Activated naive CD8-positive, alpha-beta T cell treated with anti-CD3 and anti-CD28 coated beads for 36 hours (primary cell): ENCODE measurements at regions not wholly inside any gene's neighbourhood (a gene's known extent, or its start where the extent isn't known, plus 50 kb on each side); places are given as distances from the start of the nearest gene placed in this dataset.

ENCODE experiments used
- DNase-seq: peaks from one replicate; pipeline ENCODE4 v3.0.0; 2021
- H3K27ac Mint-ChIP-seq: one replicate; pipeline ENCODE4 v1.8.0; 2022; ENCODE audit warnings: mild to moderate bottlenecking, moderate library complexity, mixed read lengths
- H3K27me3 Mint-ChIP-seq: one replicate; pipeline ENCODE4 v1.8.0; 2022; ENCODE audit warnings: mild to moderate bottlenecking, mixed read lengths
- H3K36me3 Mint-ChIP-seq: one replicate; pipeline ENCODE4 v1.8.0; 2021; ENCODE audit warnings: mild to moderate bottlenecking, mixed read lengths
- H3K4me1 Mint-ChIP-seq: one replicate; pipeline ENCODE4 v1.8.0; 2021; ENCODE audit warnings: mixed read lengths
- H3K4me3 Mint-ChIP-seq: one replicate; pipeline ENCODE4 v1.8.0; 2022; ENCODE audit warnings: mild to moderate bottlenecking, moderate library complexity, mixed read lengths
- H3K9me3 Mint-ChIP-seq: one replicate; pipeline ENCODE4 v1.8.0; 2022; ENCODE audit warnings: mixed read lengths

DNA sequence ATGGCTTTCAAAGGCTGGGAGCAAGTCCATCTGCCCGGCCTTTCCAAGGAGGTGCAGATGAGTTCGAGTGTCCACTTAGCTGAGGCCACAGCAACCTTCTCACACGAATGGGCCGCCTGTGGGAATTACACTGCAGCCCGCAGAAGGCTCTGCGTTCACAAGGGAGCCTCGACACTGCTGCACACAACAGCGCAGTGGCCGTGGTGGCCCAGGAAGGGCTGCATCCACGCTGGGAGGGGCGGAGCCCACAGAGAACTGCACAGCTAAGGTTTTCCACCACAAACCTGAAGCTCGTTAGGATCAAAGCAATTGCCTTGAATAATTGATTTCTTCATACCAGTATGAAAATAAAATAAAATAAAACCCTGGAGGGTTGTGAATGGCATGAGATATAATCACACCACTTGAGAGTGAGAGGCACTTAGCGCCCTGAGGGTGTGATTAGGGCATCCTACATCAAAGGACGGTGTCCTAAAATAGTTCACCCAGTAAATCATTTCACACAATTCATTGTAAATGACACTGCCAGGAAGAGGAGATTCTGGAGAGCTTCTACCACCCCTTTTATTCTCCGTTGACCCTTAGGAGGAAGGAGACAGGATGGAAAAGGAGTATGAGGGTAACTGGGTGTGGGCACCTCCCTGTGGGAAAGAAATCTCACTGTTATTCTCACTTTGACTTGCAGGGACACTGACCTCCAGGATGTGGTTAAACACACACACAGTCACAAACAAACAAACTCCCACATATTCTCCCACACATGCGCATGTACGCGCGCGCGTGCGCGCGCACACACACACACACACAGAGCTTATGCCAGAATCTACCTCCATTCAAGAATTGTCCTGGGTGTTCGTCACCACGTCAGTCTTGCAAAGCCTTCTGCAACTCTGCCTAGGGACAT lies 256.6 kb upstream of the ID2 start:
- DNase-seq, result no peak
- no peak overlapping the region for H3K4me3 Mint-ChIP-seq
- no peaks in the 10 kb centered on the region for H3K36me3 Mint-ChIP-seq
- peaks cover 14% of the 10 kb centered on the region for H3K27me3 Mint-ChIP-seq
- no peaks in the 10 kb centered on the region for H3K9me3 Mint-ChIP-seq
- no peaks in the 10 kb centered on the region for H3K4me1 Mint-ChIP-seq
- H3K27ac Mint-ChIP-seq, result no peak overlapping the region

DNA sequence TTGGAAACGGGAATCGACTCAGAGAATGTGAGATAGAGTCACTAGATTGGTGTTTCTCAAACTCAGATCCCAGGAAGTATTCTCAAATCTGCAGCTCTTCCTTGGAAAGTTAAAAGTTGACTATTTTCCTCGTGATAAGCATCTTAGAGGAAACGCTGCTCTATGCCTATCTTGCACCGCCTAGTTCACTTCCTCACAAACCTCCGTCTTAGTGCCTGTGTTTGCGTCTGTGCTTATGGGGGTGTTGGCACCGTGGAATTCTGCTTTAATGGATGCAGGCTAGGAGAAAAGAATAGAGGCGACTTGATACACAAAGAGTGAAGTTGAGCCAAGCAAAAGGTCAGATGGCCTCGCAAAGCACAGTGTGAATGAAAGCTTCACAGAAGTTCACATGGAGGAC lies 255.3 kb upstream of the ID2 start:
- Mint-ChIP-seq H3K27me3 (peaks cover 14% of the 10 kb centered on the region), H3K9me3 (no peaks in the 10 kb centered on the region), H3K27ac (no peak overlapping the region), H3K4me1 (no peaks in the 10 kb centered on the region), H3K36me3 (no peaks in the 10 kb centered on the region), H3K4me3 (no peak overlapping the region)
- DNase-seq, result no peak

GRCh38 chr2:8427211-8427610 lies 254.6 kb upstream of the ID2 start:
- Mint-ChIP-seq H3K4me1 (no peaks in the 10 kb centered on the region), H3K27ac (no peak overlapping the region), H3K27me3 (peaks cover 8% of the 10 kb centered on the region), H3K36me3 (no peaks in the 10 kb centered on the region), H3K4me3 (no peak overlapping the region), H3K9me3 (no peaks in the 10 kb centered on the region)
- DNase-seq, result no peak

DNA sequence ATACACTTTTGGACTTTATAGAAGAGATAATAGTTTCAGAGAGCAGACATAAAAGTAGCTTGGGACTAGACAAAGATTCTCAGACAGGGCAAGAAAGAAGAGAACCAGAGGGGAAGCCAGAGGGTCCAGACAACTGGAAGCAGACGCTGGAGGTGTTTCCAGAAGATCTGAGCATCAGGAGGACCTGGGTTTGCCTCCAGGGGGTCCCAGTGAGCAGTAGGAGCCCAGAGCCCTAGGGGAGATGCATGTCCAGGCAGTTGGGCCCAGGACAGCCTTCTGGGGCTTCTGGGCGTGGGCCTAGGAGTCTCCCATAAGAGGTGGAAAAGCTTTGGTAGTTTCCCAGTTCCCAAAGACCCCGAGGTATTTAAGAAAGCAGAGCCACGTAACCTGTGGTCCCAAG lies 251.2 kb upstream of the ID2 start:
- H3K4me3 Mint-ChIP-seq, result no peak overlapping the region
- no peak overlapping the region for H3K27ac Mint-ChIP-seq
- H3K36me3 Mint-ChIP-seq, result no peaks in the 10 kb centered on the region
- H3K27me3 Mint-ChIP-seq, result no peaks in the 10 kb centered on the region
- DNase-seq, result no peak
- peaks cover 6% of the 10 kb centered on the region for H3K4me1 Mint-ChIP-seq
- H3K9me3 Mint-ChIP-seq, result no peaks in the 10 kb centered on the region

DNA sequence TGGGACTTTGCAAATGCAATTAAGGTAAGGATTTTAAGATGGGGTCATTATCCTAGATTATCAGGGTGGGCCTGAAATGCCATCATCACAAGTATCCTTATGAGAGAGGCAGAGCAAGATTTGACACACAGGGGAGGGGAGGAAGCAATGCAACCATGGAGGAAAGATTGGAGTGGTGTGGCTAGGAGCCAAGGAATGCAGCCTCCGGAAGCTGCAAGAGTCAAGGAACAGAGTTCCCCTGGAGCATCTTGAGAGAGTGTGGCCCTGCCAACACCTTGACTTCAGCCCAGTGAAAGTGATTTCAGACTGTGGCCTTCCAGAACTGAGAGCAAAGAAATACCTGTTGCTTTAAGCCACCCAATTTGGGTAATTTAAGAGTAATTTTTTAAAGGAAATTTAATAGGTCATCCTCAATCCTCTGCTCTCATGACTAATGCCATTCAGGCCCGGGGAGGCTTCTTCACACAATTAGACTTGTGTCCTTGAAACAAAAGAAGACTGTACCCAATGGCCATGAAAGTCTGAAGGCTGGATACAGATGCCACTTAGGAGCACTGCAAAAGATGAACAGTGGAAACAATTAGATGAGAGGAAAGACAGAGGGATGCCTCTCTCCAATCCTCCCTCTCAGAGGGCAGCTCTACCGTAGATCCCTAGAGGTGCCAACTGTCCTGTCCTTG lies 250.3 kb upstream of the ID2 start:
- Mint-ChIP-seq H3K27me3 (no peaks in the 10 kb centered on the region), H3K4me3 (no peak overlapping the region), H3K9me3 (no peaks in the 10 kb centered on the region), H3K4me1 (peaks cover 6% of the 10 kb centered on the region), H3K27ac (no peak overlapping the region), H3K36me3 (no peaks in the 10 kb centered on the region)
- DNase-seq, result no peak

DNA sequence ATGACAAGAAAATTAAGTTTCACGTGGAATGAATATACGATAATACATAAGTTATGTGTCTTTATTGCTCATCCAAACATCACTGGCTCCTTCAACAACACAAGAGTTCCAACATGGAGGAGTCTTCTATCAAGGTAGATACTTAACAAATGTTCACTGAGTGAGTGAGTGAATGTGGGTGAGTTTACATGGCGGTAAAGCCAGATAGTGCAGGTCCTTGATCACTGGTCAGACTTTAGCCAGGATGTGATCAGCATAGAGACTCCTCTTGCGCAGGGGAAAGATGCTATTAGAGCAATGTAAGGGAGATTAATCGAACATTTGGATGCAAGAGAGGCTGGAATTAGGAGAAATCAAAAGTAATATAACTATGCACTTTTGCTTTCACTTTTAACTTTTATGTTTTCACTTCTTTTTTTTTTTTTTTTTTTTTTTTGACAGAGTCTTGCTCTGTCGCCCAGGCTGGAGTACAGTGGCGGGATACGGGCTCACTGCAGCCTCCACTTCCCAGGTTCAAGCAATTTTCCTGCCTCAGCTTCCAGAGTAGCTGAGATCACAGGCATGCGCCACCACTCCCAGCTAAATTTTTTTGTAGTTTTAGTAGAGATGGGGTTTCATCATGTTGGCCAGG lies 249.0 kb upstream of the ID2 start:
- no peak for DNase-seq
- H3K4me3 Mint-ChIP-seq, result no peak overlapping the region
- no peaks in the 10 kb centered on the region for H3K27me3 Mint-ChIP-seq
- H3K36me3 Mint-ChIP-seq, result no peaks in the 10 kb centered on the region
- peak overlapping the region; percentile 69 for H3K27ac Mint-ChIP-seq
- H3K4me1 Mint-ChIP-seq, result peaks cover 6% of the 10 kb centered on the region
- H3K9me3 Mint-ChIP-seq, result no peaks in the 10 kb centered on the region

- Mint-ChIP-seq H3K27me3 (no peaks in the 10 kb centered on the region), H3K27ac (peak overlapping the region; percentile 43), H3K4me3 (no peak overlapping the region), H3K4me1 (peaks cover 6% of the 10 kb centered on the region), H3K36me3 (no peaks in the 10 kb centered on the region), H3K9me3 (no peaks in the 10 kb centered on the region)
- DNase-seq, result no peak
Measured at GRCh38 chr2:8433390-8433789, 248.5 kb upstream of the ID2 start.

DNA sequence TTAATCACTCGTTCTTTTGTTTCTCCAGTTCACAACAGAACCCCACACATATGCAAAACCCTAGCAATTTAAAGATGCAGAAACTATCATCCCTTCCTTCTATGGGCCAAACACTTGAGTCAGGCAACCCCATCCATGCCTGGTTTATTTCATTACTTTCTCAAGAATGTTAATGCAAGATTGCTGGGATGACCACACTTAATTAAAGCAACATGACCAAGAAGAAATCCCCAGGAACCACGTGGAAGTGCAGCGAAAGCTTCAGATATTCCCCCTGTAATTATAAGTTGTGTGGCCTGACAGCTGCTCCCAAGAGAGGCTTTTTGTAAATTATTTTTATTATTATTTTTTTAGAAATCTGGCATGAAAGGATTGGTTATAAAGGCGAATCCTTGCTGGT lies 246.2 kb upstream of the ID2 start:
- Mint-ChIP-seq H3K27ac (no peak overlapping the region), H3K4me1 (peaks cover 13% of the 10 kb centered on the region), H3K27me3 (no peaks in the 10 kb centered on the region), H3K9me3 (no peaks in the 10 kb centered on the region), H3K4me3 (no peak overlapping the region), H3K36me3 (no peaks in the 10 kb centered on the region)
- no peak for DNase-seq

- no peaks in the 10 kb centered on the region for H3K9me3 Mint-ChIP-seq
- peaks cover 13% of the 10 kb centered on the region for H3K4me1 Mint-ChIP-seq
- no peak overlapping the region for H3K4me3 Mint-ChIP-seq
- peaks cover 4% of the 10 kb centered on the region for H3K27me3 Mint-ChIP-seq
- H3K36me3 Mint-ChIP-seq, result no peaks in the 10 kb centered on the region
- no peak for DNase-seq
- no peak overlapping the region for H3K27ac Mint-ChIP-seq
Measured at GRCh38 chr2:8436585-8436984, 245.3 kb upstream of the ID2 start.

DNA sequence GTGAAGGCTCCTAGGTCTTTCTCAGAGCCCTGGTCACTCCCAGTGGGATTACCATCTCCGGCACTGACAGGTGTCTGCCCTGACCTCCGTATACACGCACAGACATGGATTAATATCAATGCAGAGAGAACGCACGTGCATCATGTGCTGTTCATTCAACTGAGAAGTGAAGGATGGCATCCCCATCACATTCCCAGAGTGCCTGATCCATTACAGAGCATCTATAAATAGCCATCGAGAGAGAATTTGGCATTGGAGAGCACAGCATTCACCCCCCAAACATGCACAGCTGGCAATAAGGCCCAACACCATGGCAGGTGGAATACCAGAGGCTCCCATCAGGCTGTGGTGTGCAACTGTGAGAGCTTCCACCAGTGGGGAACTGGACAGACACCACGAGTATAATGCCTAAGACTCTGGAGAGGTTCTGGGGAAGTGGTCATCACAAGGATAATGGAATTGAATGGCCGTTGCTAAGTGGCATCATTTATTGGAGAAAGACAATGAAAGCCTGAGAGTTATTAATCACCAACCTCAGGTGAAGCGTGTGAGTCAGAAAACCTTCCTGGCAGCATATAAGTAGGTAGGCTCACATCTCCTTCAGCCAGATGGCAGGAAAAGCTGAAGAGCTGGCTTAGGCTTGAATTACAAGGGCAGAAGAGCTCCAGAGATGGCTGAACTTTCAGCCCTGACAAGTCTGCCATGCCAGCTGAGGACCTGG lies 244.5 kb upstream of the ID2 start:
- H3K27ac Mint-ChIP-seq, result peak overlapping the region; percentile 10
- H3K36me3 Mint-ChIP-seq, result no peaks in the 10 kb centered on the region
- H3K27me3 Mint-ChIP-seq, result peaks cover 10% of the 10 kb centered on the region
- H3K9me3 Mint-ChIP-seq, result no peaks in the 10 kb centered on the region
- peaks cover 19% of the 10 kb centered on the region for H3K4me1 Mint-ChIP-seq
- H3K4me3 Mint-ChIP-seq, result no peak overlapping the region
- DNase-seq, result no peak

DNA sequence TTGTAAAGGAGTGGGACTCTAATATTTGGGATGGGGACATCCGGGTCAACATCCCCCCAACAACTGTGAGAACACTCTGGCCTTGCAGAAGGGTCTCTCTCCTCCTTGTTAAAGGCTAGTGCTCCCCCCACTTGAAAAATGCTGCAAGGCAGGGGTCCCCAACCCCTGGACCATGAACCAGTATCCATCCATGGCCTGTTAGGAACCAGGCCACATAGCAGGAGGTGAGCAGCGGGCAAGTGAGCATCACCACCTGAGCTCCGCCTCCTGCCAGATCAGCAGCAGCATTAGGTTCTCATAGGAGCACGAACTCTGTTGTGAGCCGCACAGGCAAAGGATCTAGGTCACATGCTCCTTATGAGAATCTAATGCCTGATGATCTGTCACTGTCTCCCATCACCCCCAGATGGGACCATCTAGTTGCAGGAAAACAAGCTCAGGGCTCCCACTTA lies 243.9 kb upstream of the ID2 start:
- no peak for DNase-seq
- H3K27me3 Mint-ChIP-seq, result peaks cover 12% of the 10 kb centered on the region
- H3K4me3 Mint-ChIP-seq, result no peak overlapping the region
- no peaks in the 10 kb centered on the region for H3K9me3 Mint-ChIP-seq
- peaks cover 18% of the 10 kb centered on the region for H3K4me1 Mint-ChIP-seq
- no peaks in the 10 kb centered on the region for H3K36me3 Mint-ChIP-seq
- H3K27ac Mint-ChIP-seq, result no peak overlapping the region

GRCh38 chr2:8438476-8438875 lies 243.4 kb upstream of the ID2 start:
- Mint-ChIP-seq H3K4me3 (no peak overlapping the region), H3K9me3 (no peaks in the 10 kb centered on the region), H3K27me3 (peaks cover 12% of the 10 kb centered on the region), H3K4me1 (peaks cover 18% of the 10 kb centered on the region), H3K27ac (no peak overlapping the region), H3K36me3 (no peaks in the 10 kb centered on the region)
- no peak for DNase-seq

DNA sequence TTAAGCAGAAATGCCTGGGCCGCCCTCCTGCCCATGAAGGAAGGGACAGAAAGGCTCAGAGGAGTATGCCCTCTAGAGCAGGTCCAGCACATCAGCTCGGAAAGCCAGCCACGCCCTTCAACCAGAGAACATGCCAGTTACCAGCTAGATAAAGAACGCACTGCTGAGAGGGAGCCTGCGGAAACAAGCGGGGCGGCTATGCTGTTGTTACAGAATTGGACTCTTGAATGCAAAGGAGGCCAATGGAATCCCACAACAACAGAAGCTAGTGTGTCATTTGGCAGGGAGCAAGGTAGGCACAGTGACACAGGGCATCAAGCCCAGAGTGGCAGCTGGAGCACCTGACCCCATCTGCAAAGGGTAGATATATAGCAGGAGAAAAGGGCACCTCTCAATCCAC lies 242.9 kb upstream of the ID2 start:
- no peak for DNase-seq
- Mint-ChIP-seq H3K36me3 (no peaks in the 10 kb centered on the region), H3K9me3 (no peaks in the 10 kb centered on the region), H3K4me1 (peaks cover 16% of the 10 kb centered on the region), H3K27me3 (peaks cover 12% of the 10 kb centered on the region), H3K4me3 (no peak overlapping the region), H3K27ac (no peak overlapping the region)

GRCh38 chr2:8440029-8440778 lies 241.7 kb upstream of the ID2 start:
- H3K36me3 Mint-ChIP-seq, result no peaks in the 10 kb centered on the region
- H3K4me1 Mint-ChIP-seq, result peaks cover 16% of the 10 kb centered on the region
- DNase-seq, result no peak
- no peaks in the 10 kb centered on the region for H3K9me3 Mint-ChIP-seq
- H3K27me3 Mint-ChIP-seq, result peaks cover 12% of the 10 kb centered on the region
- no peak overlapping the region for H3K4me3 Mint-ChIP-seq
- H3K27ac Mint-ChIP-seq, result no peak overlapping the region
